BJ (cell line): ENCODE measurements at regions not wholly inside any gene's neighbourhood (a gene's known extent, or its start where the extent isn't known, plus 50 kb on each side); places are given as distances from the start of the nearest gene placed in this dataset.

Source experiments
- CTCF ChIA-PET: fragments of 350-600 bp; formaldehyde crosslinking; extraction: SDS; loops from one replicate; lab custom pipeline; 2021; ENCODE audit warnings: antibody characterized with exemption, inconsistent platforms; lab: Yijun Ruan, JAX
- POLR2A ChIA-PET: fragments of 300-600 bp; sonication (Branson Sonifier 250); formaldehyde crosslinking; extraction: SDS; loops from one replicate; lab custom pipeline; 2021; ENCODE audit warnings: antibody characterized with exemption; lab: Charles Lee
- DNase-seq: peaks from one replicate; pipeline ENCODE4 v3.0.0-alpha.2; 2011; ENCODE audit warnings: low read depth
- H3K27me3 ChIP-seq: 2 replicates; pipeline ENCODE4 v1.6.0; 2011; ENCODE audit warnings: low read length; ENCODE audit not compliant: control insufficient read depth, insufficient read depth
- H3K36me3 ChIP-seq: 2 replicates; pipeline ENCODE4 v1.5.1; 2011; ENCODE audit warnings: low read length; ENCODE audit not compliant: control insufficient read depth, insufficient read depth
- H3K4me3 ChIP-seq: 2 replicates; pipeline ENCODE4 v1.5.1; 2011; ENCODE audit warnings: low read depth, mild to moderate bottlenecking, control low read depth, low read length
- TF ChIP-seq, protein P1 (sequence below): IDR thresholded peaks from 2 replicates; pipeline ENCODE4 v1.5.1; 2011; ENCODE audit warnings: low read depth, mild to moderate bottlenecking, control low read depth, inconsistent platforms, low read length, moderate library complexity; ENCODE audit not compliant: insufficient read depth

DNA sequence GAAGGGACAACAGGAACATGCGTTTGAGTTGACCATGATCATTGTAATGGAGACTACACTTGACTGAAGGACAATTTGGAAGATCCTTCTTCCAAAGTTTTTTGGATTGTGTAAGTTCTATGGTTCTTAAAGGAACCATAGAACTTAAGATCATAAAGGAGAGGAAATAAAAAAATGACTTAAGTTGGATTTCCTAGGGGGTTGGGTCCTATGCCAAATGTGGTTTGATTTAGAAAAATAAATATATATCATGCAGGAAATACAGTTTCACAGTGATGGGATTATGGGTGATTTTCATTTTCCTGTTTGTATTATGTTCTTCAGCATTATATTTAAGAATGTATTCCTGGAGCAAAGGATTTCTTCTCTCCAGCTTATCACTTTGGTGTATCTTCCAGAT lies 305.5 kb upstream of the DPH6 start:
- no peaks in the 10 kb centered on the region for H3K36me3 ChIP-seq
- no peak for DNase-seq
- peaks cover 4% of the 10 kb centered on the region; the same call in 1 of the 2 replicates for H3K27me3 ChIP-seq
- POLR2A ChIA-PET = no interaction called here
- no peak overlapping the region for H3K4me3 ChIP-seq
- TF ChIP-seq, protein P1, sequence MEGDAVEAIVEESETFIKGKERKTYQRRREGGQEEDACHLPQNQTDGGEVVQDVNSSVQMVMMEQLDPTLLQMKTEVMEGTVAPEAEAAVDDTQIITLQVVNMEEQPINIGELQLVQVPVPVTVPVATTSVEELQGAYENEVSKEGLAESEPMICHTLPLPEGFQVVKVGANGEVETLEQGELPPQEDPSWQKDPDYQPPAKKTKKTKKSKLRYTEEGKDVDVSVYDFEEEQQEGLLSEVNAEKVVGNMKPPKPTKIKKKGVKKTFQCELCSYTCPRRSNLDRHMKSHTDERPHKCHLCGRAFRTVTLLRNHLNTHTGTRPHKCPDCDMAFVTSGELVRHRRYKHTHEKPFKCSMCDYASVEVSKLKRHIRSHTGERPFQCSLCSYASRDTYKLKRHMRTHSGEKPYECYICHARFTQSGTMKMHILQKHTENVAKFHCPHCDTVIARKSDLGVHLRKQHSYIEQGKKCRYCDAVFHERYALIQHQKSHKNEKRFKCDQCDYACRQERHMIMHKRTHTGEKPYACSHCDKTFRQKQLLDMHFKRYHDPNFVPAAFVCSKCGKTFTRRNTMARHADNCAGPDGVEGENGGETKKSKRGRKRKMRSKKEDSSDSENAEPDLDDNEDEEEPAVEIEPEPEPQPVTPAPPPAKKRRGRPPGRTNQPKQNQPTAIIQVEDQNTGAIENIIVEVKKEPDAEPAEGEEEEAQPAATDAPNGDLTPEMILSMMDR = no peak
- CTCF ChIA-PET = no interaction called here

DNA sequence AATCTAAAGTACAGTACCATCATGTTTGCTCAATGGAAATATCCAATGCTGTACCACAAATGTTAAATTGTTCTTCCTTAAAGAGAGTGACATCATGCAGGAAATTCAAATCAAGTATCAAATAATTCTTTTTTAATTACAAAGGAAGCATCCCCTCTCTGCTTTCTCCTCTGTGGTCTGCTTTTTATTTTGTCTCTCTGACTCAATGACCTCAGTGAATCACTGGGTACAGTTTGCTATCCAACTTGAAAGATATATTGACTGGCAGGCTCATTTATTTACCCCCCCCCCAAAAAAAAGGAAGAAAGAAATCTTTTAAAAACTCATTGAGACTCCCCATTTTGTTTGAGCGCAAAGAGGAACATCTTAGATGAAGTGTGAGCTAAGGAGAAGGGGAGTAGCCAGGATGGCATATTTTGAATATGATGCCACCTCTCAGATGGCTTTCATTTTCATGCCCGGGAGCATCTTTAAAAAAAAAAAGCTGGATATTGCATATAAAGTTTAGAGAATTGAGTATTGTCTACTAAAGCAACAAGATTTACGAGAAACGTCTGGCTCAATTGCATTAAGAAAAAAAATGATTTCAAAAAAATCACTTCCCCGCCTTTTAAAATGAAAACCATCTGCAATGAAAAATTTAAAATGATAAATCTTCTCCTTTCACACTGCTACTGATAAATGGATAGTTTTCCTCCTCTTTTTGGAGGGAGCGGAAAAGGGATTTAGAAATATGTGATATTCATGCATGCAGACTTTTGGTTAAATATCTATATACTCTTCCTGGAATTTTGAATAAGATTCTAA lies 307.1 kb upstream of the DPH6 start:
- ChIA-PET CTCF (interaction anchor here (0.7 to 0.9 kb wide), 6 partner anchors 19 to 178 kb away, joined by 3 to 4 read pairs (median 3); no protein-coding TSS in a partner anchor), POLR2A (interaction anchor here (0.7 kb wide), 1 partner anchor 43 kb away, joined by 3 read pairs; no protein-coding TSS in a partner anchor)
- H3K4me3 ChIP-seq = no peak overlapping the region

DNA sequence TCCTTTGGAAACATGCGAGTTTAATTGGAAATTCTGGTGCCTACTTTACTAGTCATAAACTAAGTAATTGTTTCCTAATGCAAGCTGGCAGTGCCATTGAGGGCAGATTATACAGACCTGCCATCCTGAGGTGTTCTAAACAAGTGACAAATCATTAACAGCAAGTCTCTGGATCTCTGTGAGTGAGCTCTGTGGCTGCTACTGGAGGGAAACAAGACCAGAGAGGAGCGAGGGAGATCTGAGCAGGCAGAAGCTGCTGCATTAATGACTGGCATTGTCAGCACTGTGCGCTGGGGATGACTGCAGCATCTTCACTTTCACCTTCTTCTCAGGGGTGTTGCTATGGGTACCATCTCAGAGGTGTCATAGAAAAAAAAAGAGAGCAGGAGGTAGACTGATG lies 308.4 kb upstream of the DPH6 start:
- TF ChIP-seq, protein P1 = no peak
- Histone ChIP-seq H3K36me3 (no peaks in the 10 kb centered on the region), H3K27me3 (peaks cover 4% of the 10 kb centered on the region; the same call in 1 of the 2 replicates), H3K4me3 (no peak overlapping the region)
- DNase-seq = no peak
- ChIA-PET CTCF (no interaction called here), POLR2A (no interaction called here)

More for the DNA sequence above, 307.1 kb upstream of the DPH6 start:
- H3K27me3 ChIP-seq = peaks cover 4% of the 10 kb centered on the region; the same call in 1 of the 2 replicates
- TF ChIP-seq, protein P1 = no peak
- no peaks in the 10 kb centered on the region for H3K36me3 ChIP-seq
- DNase-seq = no peak

- CTCF ChIA-PET = no interaction called here
- Histone ChIP-seq H3K27me3 (no peaks in the 10 kb centered on the region), H3K36me3 (no peaks in the 10 kb centered on the region), H3K4me3 (no peak overlapping the region)
- POLR2A ChIA-PET = no interaction called here
- TF ChIP-seq, protein P1 = no peak
- no peak for DNase-seq
These were observed 311.7 kb upstream of the DPH6 start for GRCh38 chr15:35857567-35858226.

DNA sequence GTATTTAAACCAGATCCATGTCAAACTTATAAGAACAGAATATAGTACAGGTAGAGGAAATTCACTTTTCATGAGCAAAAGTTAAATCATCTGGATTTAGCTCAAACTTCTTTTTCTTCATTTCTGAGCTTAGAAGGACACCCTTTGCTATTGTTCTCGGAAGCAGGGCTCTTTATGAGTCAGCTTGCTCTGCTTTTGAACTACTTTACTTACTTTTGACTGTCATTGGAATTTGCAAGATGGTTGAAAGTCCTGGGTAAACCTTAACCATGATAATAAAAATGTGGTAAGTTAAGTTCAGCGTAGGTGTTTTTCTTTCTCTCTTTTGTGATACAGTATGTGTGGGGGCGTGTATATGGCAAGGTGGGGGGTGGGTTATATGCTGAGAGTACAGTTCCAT lies 312.7 kb upstream of the DPH6 start:
- no peak for DNase-seq
- Histone ChIP-seq H3K4me3 (no peak overlapping the region), H3K27me3 (no peaks in the 10 kb centered on the region), H3K36me3 (no peaks in the 10 kb centered on the region)
- ChIA-PET CTCF (no interaction called here), POLR2A (no interaction called here)
- TF ChIP-seq, protein P1 = no peak
